Ramos (cell line): ENCODE measurements at regions not wholly inside any gene's neighbourhood (a gene's known extent, or its start where the extent isn't known, plus 50 kb on each side); places are given as distances from the start of the nearest gene placed in this dataset.

Experiments
- in situ Hi-C: fragments of 300-500 bp; cut with MboI; formaldehyde crosslinking; loops from one replicate; pipeline ENCODE4 v1.14.3; 2022; ENCODE audit warnings: low sequenced_read_pairs; ENCODE audit not compliant: unreplicated experiment

- in situ Hi-C loops: no loop called here
These were observed 56.1 kb downstream of the BTG1 start for GRCh38 chr12:92089559-92089958.

GRCh38 chr12:92088805-92089204 is 56.8 kb downstream of the BTG1 start:
- in situ Hi-C loops: no loop called here

GRCh38 chr12:92085736-92086040 is 60.0 kb downstream of the BTG1 start:
- in situ Hi-C loops: no loop called here

- in situ Hi-C loops: no loop called here
These were observed 60.5 kb downstream of the BTG1 start for GRCh38 chr12:92085040-92085735.

GRCh38 chr12:92080911-92081285 is 64.7 kb downstream of the BTG1 start:
- in situ Hi-C loops: no loop called here

GRCh38 chr12:92079054-92079385 is 66.6 kb downstream of the BTG1 start:
- in situ Hi-C loops: no loop called here

GRCh38 chr12:92078167-92079053 is 67.2 kb downstream of the BTG1 start:
- in situ Hi-C loops: no loop called here

DNA sequence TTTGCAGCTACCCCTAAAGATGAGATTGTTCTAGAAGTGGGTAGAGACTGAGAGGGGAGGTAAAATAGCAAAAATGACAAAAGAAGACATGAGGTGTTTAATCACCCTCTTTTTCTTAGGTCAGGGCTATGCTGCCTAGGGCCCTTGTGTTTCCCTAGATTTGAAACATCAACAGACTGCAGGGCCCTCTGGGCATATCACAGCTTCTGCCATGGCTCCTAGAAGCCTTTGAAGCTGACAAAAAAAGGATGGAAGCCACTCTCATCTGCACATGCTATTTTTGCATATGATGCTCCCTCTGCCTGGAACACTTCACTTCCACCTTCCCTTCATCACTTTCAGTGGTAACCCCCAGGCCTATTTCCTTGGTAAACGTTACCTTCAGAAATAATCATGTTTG is 68.1 kb downstream of the BTG1 start:
- in situ Hi-C loops: no loop called here

GRCh38 chr12:92076101-92076500 is 69.5 kb downstream of the BTG1 start:
- in situ Hi-C loops: no loop called here

DNA sequence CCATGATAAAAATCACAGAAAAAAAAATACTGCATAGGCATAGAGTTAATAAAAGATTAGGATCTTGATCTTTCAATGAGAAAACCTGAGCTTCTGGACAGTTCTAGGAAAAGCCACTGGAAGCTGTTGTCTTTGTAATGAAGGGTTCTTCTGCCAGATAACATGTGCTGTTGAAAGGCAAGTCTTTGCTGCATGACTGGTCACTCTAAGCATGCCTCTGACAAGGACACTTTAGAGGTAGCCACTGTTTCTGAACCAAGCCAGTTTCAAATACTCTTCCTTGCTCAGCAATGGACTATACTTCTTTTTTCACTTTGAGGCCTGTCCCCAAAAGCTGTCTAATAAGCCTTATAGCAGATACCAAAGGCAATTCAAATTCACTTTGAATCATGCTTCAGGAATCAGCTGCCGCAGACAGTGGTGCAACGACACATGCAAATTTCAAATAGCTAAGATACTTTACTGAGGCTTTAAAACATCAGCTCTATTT is 70.2 kb downstream of the BTG1 start:
- in situ Hi-C loops: no loop called here

- in situ Hi-C loops: no loop called here
These were observed 70.8 kb downstream of the BTG1 start for GRCh38 chr12:92074889-92075288.

DNA sequence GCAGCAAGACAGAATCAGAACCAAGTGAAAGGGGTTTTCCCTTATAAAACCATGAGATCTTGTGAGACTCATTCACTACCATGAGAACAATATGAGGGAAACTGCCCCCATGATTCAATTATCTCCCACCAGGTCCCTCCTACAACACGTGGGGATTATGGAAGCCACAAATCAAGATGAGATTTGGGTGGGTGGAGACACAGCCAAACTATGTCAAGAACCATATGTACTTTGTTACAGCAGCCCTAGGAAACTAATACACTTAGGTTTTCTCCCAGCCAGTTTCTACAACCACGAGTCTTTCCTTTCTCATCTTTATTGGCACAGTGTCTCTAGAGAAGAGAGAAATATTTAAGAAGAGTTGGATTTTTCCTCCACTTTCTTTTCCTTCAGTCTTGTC is 72.6 kb downstream of the BTG1 start:
- in situ Hi-C loops: no loop called here

- in situ Hi-C loops: no loop called here
These were observed 73.5 kb downstream of the BTG1 start for GRCh38 chr12:92072112-92072511.

DNA sequence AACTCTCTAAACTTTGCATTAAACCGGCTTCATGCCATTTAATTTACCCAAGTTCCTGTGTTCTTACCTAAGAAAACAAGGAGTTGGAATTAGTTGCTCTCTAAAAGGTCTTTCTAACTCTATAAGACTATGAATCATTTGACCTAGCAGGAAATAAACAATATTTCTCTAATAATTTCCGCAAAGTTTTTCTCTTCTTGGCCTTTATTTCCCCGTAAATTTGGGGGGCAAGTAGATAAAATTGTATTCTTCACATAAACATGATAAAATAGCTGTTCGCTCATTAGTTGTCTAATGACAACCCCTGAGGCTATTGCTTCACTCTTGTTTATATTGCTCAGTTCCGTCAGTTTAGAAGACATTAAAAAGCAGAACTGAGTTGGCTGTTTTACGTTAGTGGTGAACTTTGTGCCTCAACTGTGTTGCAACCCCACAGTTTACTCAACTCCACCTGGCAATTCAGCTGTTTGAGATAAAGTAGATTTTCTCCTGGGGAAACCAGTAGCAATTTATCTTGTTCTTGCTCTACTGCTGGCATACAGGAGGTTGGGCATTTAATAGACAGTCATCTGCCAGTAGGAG is 74.7 kb downstream of the BTG1 start:
- in situ Hi-C loops: no loop called here

DNA sequence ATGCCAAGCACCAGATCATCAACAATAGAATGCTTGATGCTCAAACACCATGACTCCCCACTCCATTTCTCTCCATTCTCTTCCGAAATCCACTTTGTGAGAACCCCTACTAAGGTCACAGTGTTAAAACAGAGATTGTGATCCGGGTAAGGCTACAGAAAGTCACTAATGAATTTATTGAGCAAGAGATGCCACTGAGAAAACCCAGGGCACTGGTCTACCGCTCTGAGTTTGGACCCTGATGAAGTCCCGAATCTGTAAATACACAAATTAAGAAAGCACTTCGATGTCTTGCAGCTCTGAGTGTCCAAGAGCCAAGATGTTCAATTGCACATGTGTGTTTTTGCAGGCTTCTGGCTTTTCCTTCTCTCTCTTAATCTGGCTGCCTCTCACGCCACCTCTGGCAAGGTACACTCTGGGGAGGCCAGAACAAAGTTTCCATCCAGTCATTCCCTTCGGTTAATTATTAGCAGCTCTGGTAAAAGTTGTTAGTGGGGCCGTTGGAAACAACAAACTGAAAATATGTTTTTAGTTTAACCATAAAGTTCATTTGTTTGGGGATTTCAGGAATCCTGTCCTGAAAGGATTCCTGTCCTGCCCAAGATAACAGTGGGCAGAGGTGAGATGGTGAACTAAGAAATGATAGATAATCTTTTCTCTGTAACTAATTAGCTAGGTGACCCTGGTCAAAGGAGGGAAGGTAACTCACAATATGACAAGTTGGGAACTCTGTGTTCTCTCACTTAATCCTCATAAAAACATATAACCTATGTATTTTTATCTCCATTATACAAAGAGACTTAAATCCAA is 75.4 kb downstream of the BTG1 start:
- in situ Hi-C loops: no loop called here

DNA sequence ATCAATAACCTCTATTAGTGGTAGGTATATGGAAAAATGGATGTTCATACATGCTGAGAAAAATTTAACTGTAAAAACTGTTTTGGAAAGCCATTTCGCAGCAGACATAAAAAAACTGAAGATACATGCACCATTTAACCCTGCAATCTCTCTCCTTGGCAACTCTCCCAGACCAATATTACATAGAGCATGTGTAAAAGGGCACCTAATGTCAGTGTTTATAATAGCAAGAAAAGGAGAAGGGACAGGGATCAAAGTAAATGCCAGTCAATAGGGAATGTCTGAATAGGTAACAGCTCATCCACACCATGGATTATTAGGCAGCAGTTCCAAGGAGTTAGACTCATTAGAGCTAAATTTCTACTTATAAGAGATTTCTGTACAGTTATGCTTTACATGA is 77.2 kb downstream of the BTG1 start:
- in situ Hi-C loops: no loop called here

GRCh38 chr12:92065639-92066038 is 80.0 kb downstream of the BTG1 start:
- in situ Hi-C loops: no loop called here

DNA sequence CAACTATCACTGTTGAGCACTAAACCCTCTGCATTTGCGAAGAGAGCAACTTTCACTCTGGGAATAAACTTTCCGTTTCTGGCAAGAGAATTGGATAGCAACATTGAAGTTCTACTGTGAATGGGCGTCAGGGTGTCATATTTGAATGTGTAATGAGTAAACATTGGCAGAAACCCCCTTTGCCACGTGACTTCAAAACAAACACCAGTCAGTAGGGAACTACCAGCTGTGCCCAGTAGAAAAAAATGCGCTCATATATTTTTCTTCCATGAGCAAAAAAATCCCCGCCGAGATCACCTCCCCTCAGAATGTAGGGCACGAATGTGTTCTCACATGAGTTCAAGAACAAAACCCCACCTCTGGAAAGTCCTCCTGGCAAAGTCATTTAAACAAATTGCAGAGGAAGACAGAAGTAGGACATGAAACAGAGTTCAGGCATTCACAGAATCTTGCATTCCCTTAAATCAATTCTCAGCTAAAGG is 80.6 kb downstream of the BTG1 start:
- in situ Hi-C loops: no loop called here

GRCh38 chr12:92064422-92064821 is 81.2 kb downstream of the BTG1 start:
- in situ Hi-C loops: no loop called here

GRCh38 chr12:92063641-92064040 is 82.0 kb downstream of the BTG1 start:
- in situ Hi-C loops: no loop called here
